ENCODE measurements at regions not wholly inside any gene's neighbourhood (a gene's known extent, or its start where the extent isn't known, plus 50 kb on each side); places are given as distances from the start of the nearest gene placed in this dataset.

- H3K27ac ChIP-seq, result no peak overlapping the region
- H3K4me1 ChIP-seq, result no peaks in the 10 kb centered on the region
- no peak for DNase-seq
- no peaks in the 10 kb centered on the region for H3K36me3 ChIP-seq
- no peaks in the 10 kb centered on the region for H3K9me3 ChIP-seq
- TF ChIP-seq CTCF (IDR thresholded peaks at IDR 0.05) (no peak), POLR2A (IDR thresholded peaks at IDR 0.05) (no peak)
- intact Hi-C loops (cut with DNase I; ENCODE audit: low total_unique reads), result no loop called here
- no peaks in the 10 kb centered on the region for H3K27me3 ChIP-seq
- no peak overlapping the region for H3K4me3 ChIP-seq
These were observed 105.8 kb downstream of the SLC35B3 start for GRCh38 chr6:8329562-8329961.

- H3K9me3 ChIP-seq, result no peaks in the 10 kb centered on the region
- H3K27me3 ChIP-seq, result no peaks in the 10 kb centered on the region
- TF ChIP-seq POLR2A (IDR thresholded peaks at IDR 0.05) (no peak), CTCF (IDR thresholded peaks at IDR 0.05) (no peak)
- no peaks in the 10 kb centered on the region for H3K36me3 ChIP-seq
- intact Hi-C loops (cut with DNase I; ENCODE audit: low total_unique reads), result no loop called here
- H3K27ac ChIP-seq, result no peak overlapping the region
- no peak overlapping the region for H3K4me3 ChIP-seq
- no peaks in the 10 kb centered on the region for H3K4me1 ChIP-seq
- no peak for DNase-seq
These were observed 109.6 kb downstream of the SLC35B3 start for GRCh38 chr6:8325743-8326142.

GRCh38 chr6:8322659-8323058 lies 112.7 kb downstream of the SLC35B3 start:
- intact Hi-C loops (cut with DNase I; ENCODE audit: low total_unique reads), result no loop called here
- no peaks in the 10 kb centered on the region for H3K36me3 ChIP-seq
- H3K27me3 ChIP-seq, result no peaks in the 10 kb centered on the region
- TF ChIP-seq CTCF (IDR thresholded peaks at IDR 0.05) (no peak), POLR2A (IDR thresholded peaks at IDR 0.05) (no peak)
- no peaks in the 10 kb centered on the region for H3K4me1 ChIP-seq
- no peaks in the 10 kb centered on the region for H3K9me3 ChIP-seq
- DNase-seq, result no peak
- H3K27ac ChIP-seq, result no peak overlapping the region
- no peak overlapping the region for H3K4me3 ChIP-seq

GRCh38 chr6:8321671-8322404 lies 113.5 kb downstream of the SLC35B3 start:
- Histone ChIP-seq H3K4me3 (no peak overlapping the region), H3K27ac (no peak overlapping the region), H3K27me3 (no peaks in the 10 kb centered on the region), H3K9me3 (no peaks in the 10 kb centered on the region), H3K4me1 (no peaks in the 10 kb centered on the region), H3K36me3 (no peaks in the 10 kb centered on the region)
- no peak for DNase-seq
- no peak for TF ChIP-seq CTCF (IDR thresholded peaks at IDR 0.05)
- no peak for TF ChIP-seq POLR2A (IDR thresholded peaks at IDR 0.05)
- intact Hi-C loops (cut with DNase I; ENCODE audit: low total_unique reads), result no loop called here

GRCh38 chr6:8315154-8315553 lies 120.2 kb downstream of the SLC35B3 start:
- Histone ChIP-seq H3K9me3 (no peaks in the 10 kb centered on the region), H3K27me3 (no peaks in the 10 kb centered on the region), H3K36me3 (no peaks in the 10 kb centered on the region), H3K4me3 (no peak overlapping the region), H3K27ac (no peak overlapping the region), H3K4me1 (no peaks in the 10 kb centered on the region)
- DNase-seq, result no peak
- intact Hi-C loops (cut with DNase I; ENCODE audit: low total_unique reads), result no loop called here
- TF ChIP-seq CTCF (IDR thresholded peaks at IDR 0.05), result no peak
- no peak for TF ChIP-seq POLR2A (IDR thresholded peaks at IDR 0.05)

Data from uterus (tissue), 3 donors.